ENCODE measurements at regions not wholly inside any gene's neighbourhood (a gene's known extent, or its start where the extent isn't known, plus 50 kb on each side); places are given as distances from the start of the nearest gene placed in this dataset.

- Histone ChIP-seq H3K4me2 (ENCODE audit: low read length) (peak overlapping the region; percentile 53), H3K36me3 (ENCODE audit: low read depth, low read length) (no peaks in the 10 kb centered on the region)
Observed at GRCh38 chr5:133873449-133873848, 95.0 kb downstream of the C5orf15 start.

GRCh38 chr5:133870661-133871060, 97.8 kb downstream of the C5orf15 start:
- POLR2A ChIA-PET (ENCODE audit: unreplicated experiment): interaction anchor here (0.7 kb wide), 1 partner anchor 259 kb away, joined by 3 read pairs; no protein-coding TSS in a partner anchor
- Histone ChIP-seq H3K27me3 (ENCODE audit: low read length) (no peaks in the 10 kb centered on the region), H3K9me3 (ENCODE audit: low read length) (no peaks in the 10 kb centered on the region), H3K27ac (ENCODE audit: low read length) (no peak overlapping the region), H3K4me3 (ENCODE audit: low read length) (no peak overlapping the region), H3K36me3 (ENCODE audit: low read depth, low read length) (no peaks in the 10 kb centered on the region), H3K9me2 (replicated peaks; ENCODE audit: low read length) (no peaks in the 10 kb centered on the region), H3F3A (ENCODE audit: low read length, unreplicated experiment) (no peaks in the 10 kb centered on the region), H3K79me2 (ENCODE audit: low read length) (no peaks in the 10 kb centered on the region), H3K4me2 (ENCODE audit: low read length) (no peak overlapping the region), H4K20me1 (ENCODE audit: low read length) (no peaks in the 10 kb centered on the region), H3K4me1 (ENCODE audit: insufficient read depth, low read length) (peaks cover 50% of the 10 kb centered on the region), H2AFZ (ENCODE audit: low read length) (no peak overlapping the region), H3K9ac (ENCODE audit: low read length) (no peak overlapping the region)
- CTCF ChIA-PET: no interaction called here
- intact Hi-C loops (cut with micrococcal nuclease): loop anchor here (10.0 kb wide), 1 partner anchor 316 kb away; no protein-coding TSS in a partner anchor
- no peak for TF ChIP-seq EZH2phosphoT487 (IDR thresholded peaks at IDR 0.05; ENCODE audit: borderline replicate concordance, low read length)
- TF ChIP-seq EZH2 (IDR thresholded peaks at IDR 0.05; ENCODE audit: low read length, unreplicated experiment): no peak
- no peak for TF ChIP-seq CTCF (conservative IDR thresholded peaks at IDR 0.05; ENCODE audit: low read depth, low read length)
- ATAC-seq (no peak), DNase-seq (peak; percentile 39)
- BruUV-seq (replicated peaks): no TSS peak

More at GRCh38 chr5:133873449-133873848, 95.0 kb downstream of the C5orf15 start:
- H3K9ac ChIP-seq (ENCODE audit: low read length): peak overlapping the region; percentile 14; the same call in 1 of the 2 replicates
- no peaks in the 10 kb centered on the region for H4K20me1 ChIP-seq (ENCODE audit: low read length)
- H3K27ac ChIP-seq (ENCODE audit: low read length): peak overlapping the region; percentile 69
- H3F3A ChIP-seq (ENCODE audit: low read length, unreplicated experiment): no peaks in the 10 kb centered on the region
- no peak overlapping the region for H2AFZ ChIP-seq (ENCODE audit: low read length)
- H3K9me3 ChIP-seq (ENCODE audit: low read length): no peaks in the 10 kb centered on the region
- no peak overlapping the region for H3K4me3 ChIP-seq (ENCODE audit: low read length)
- intact Hi-C loops (cut with micrococcal nuclease): loop anchor here (10.0 kb wide), 1 partner anchor 319 kb away; no protein-coding TSS in a partner anchor
- ATAC-seq (0 out of 2 replicates have a peak, but pooled peaks have one; percentile 16), DNase-seq (peak; percentile 42)
- TF ChIP-seq EZH2phosphoT487 (IDR thresholded peaks at IDR 0.05; ENCODE audit: borderline replicate concordance, low read length) (no peak), EZH2 (IDR thresholded peaks at IDR 0.05; ENCODE audit: low read length, unreplicated experiment) (no peak), CTCF (conservative IDR thresholded peaks at IDR 0.05; ENCODE audit: low read depth, low read length) (no peak)
- CTCF ChIA-PET: no interaction called here
- no peaks in the 10 kb centered on the region for H3K27me3 ChIP-seq (ENCODE audit: low read length)
- POLR2A ChIA-PET (ENCODE audit: unreplicated experiment): no interaction called here
- H3K79me2 ChIP-seq (ENCODE audit: low read length): no peaks in the 10 kb centered on the region
- BruUV-seq (replicated peaks): no TSS peak
- H3K4me1 ChIP-seq (ENCODE audit: insufficient read depth, low read length): peaks cover 62% of the 10 kb centered on the region
- no peaks in the 10 kb centered on the region for H3K9me2 ChIP-seq (replicated peaks; ENCODE audit: low read length)

Data from PC-3 (cell line).